Suprapubic skin (tissue), 4 donors: ENCODE measurements at regions not wholly inside any gene's neighbourhood (a gene's known extent, or its start where the extent isn't known, plus 50 kb on each side); places are given as distances from the start of the nearest gene placed in this dataset.

Experiments used
- DNase-seq, 2 donors: peaks; one replicate each; pipeline ENCODE4 v3.0.0-alpha.2; 2019; ENCODE audit warnings: low spot score in 2 of 2
- H3K27ac ChIP-seq: fragments of 200-600 bp; sonication (generic); one replicate; pipeline ENCODE4 v1.5.1; 2019
- H3K27me3 ChIP-seq: fragments of 200-600 bp; sonication (generic); one replicate; pipeline ENCODE4 v1.5.1; 2019
- H3K36me3 ChIP-seq: fragments of 200-600 bp; sonication (generic); one replicate; pipeline ENCODE4 v1.5.1; 2019
- H3K4me1 ChIP-seq: fragments of 200-600 bp; sonication (generic); one replicate; pipeline ENCODE4 v1.5.1; 2019
- H3K4me3 ChIP-seq: fragments of 200-600 bp; sonication (generic); one replicate; pipeline ENCODE4 v1.5.1; 2019; ENCODE audit warnings: mild to moderate bottlenecking
- H3K9me3 ChIP-seq: fragments of 200-600 bp; sonication (generic); one replicate; pipeline ENCODE4 v1.5.1; 2019
- CTCF ChIP-seq, 2 donors: fragments of 200-600 bp in 1 of 2; fragments of 450-650 bp in 1 of 2; sonication (generic) in 1 of 2; IDR thresholded peaks; one replicate each; pipeline ENCODE4 v1.5.1; 2016 to 2019; ENCODE audit warnings: antibody characterized with exemption in 2 of 2, mild to moderate bottlenecking in 1 of 2, moderate library complexity in 1 of 2
- EP300 ChIP-seq: sonication (generic); formaldehyde crosslinking; IDR thresholded peaks from one replicate; pipeline ENCODE4 v1.6.1; 2017; ENCODE audit warnings: antibody characterized with exemption
- POLR2A ChIP-seq, 2 donors: fragments of 450-650 bp; IDR thresholded peaks; one replicate each; pipeline ENCODE4 v1.6.1; 2017; ENCODE audit warnings: antibody characterized with exemption in 2 of 2, mild to moderate bottlenecking in 2 of 2, moderate library complexity in 2 of 2
- POLR2AphosphoS5 ChIP-seq, 3 donors: sonication (generic); formaldehyde crosslinking; IDR thresholded peaks; one replicate each; pipeline ENCODE4 v1.6.1; 2017; ENCODE audit warnings: antibody characterized with exemption in 3 of 3
- WGBS: methylation state at CpG from one replicate; pipeline ENCODE4 v1.1.5; 2018; 5-methylcytosine and 5-hydroxymethylcytosine counted together

DNA sequence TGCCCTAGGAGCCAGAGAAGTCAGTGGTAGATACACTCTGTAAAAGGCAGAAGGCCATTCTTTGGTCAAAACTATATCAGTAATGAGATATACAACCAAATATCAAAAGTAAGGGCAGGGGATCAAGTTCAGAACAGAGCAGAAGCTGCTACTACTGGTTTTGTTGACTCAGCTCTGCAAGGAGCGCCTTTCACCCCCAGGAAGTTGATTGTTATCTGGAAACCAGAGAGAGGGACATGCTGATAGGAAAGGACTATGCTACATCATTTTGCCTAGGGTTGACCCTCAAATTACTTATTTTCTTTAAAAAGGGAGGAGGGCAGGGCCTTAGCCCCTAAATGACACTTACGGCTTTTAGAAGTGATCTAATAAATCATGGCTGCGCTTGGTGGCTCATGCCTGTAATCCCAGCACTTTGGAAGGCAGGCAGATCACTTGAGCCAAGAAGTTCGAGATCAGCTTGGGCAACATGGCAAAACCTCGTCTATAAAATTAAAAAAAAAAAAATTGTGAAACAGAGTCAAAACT lies 194.0 kb downstream of the KLHL28 start:
- Histone ChIP-seq H3K4me1 (no peaks in the 10 kb centered on the region), H3K9me3 (no peaks in the 10 kb centered on the region), H3K36me3 (no peaks in the 10 kb centered on the region), H3K4me3 (no peak overlapping the region), H3K27ac (no peak overlapping the region), H3K27me3 (no peaks in the 10 kb centered on the region)
- 68% methylated on average over 5 of the region's 5 CpGs for WGBS
- no peak for DNase-seq
- TF ChIP-seq POLR2A (IDR thresholded peaks at IDR 0.05) (no peak), EP300 (no peak), POLR2AphosphoS5 (IDR thresholded peaks at IDR 0.05) (no peak), CTCF (IDR thresholded peaks at IDR 0.05) (no peak)

GRCh38 chr14:44766285-44766684 lies 195.5 kb downstream of the KLHL28 start:
- H3K4me1 ChIP-seq = no peaks in the 10 kb centered on the region
- H3K27ac ChIP-seq = no peak overlapping the region
- H3K9me3 ChIP-seq = no peaks in the 10 kb centered on the region
- no peaks in the 10 kb centered on the region for H3K27me3 ChIP-seq
- no peak for TF ChIP-seq POLR2A (IDR thresholded peaks at IDR 0.05)
- TF ChIP-seq CTCF (IDR thresholded peaks at IDR 0.05) = no peak
- no peak for TF ChIP-seq POLR2AphosphoS5 (IDR thresholded peaks at IDR 0.05)
- no peak for TF ChIP-seq EP300
- no peak overlapping the region for H3K4me3 ChIP-seq
- H3K36me3 ChIP-seq = no peaks in the 10 kb centered on the region
- DNase-seq = no peak
- WGBS = 94% methylated on average over 1 of the region's 1 CpG

GRCh38 chr14:44763356-44763755 lies 198.4 kb downstream of the KLHL28 start:
- Histone ChIP-seq H3K27ac (no peak overlapping the region), H3K36me3 (no peaks in the 10 kb centered on the region), H3K4me3 (no peak overlapping the region), H3K4me1 (no peaks in the 10 kb centered on the region), H3K9me3 (no peaks in the 10 kb centered on the region), H3K27me3 (no peaks in the 10 kb centered on the region)
- 90% methylated on average over 1 of the region's 1 CpG for WGBS
- TF ChIP-seq EP300 = no peak
- no peak for TF ChIP-seq CTCF (IDR thresholded peaks at IDR 0.05)
- no peak for TF ChIP-seq POLR2AphosphoS5 (IDR thresholded peaks at IDR 0.05)
- no peak for TF ChIP-seq POLR2A (IDR thresholded peaks at IDR 0.05)
- no peak for DNase-seq

GRCh38 chr14:44759277-44759676 lies 202.5 kb downstream of the KLHL28 start:
- H3K27ac ChIP-seq = no peak overlapping the region
- no peaks in the 10 kb centered on the region for H3K4me1 ChIP-seq
- no peak overlapping the region for H3K4me3 ChIP-seq
- no peak for DNase-seq
- no peaks in the 10 kb centered on the region for H3K9me3 ChIP-seq
- TF ChIP-seq POLR2AphosphoS5 (IDR thresholded peaks at IDR 0.05) = no peak
- TF ChIP-seq POLR2A (IDR thresholded peaks at IDR 0.05) = no peak
- TF ChIP-seq EP300 = no peak
- TF ChIP-seq CTCF (IDR thresholded peaks at IDR 0.05) = no peak
- WGBS = 63% methylated on average over 2 of the region's 2 CpGs
- no peaks in the 10 kb centered on the region for H3K27me3 ChIP-seq
- H3K36me3 ChIP-seq = no peaks in the 10 kb centered on the region

- 88% methylated on average over 3 of the region's 3 CpGs for WGBS
Measured at GRCh38 chr14:44756554-44756953, 205.2 kb downstream of the KLHL28 start.

DNA sequence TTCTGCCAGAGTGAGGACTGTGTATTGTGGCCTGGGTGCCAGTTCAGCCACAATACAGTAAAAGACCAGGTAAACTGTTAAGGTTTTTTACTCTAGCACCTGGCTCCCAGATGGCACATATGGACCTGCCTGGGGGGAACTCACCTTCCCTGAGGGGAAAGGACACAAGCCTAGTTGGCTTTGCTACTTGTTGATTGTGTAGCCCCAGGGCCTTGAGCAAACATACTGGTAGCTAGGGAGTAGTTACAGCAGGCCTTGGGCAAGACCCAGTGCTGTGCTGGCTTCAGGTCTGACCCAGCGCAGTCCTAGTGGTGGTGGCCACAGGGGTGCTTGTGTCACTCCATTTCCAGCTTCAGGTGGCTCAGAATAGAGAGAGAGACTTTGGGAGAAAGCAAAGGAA lies 216.4 kb downstream of the KLHL28 start:
- H3K27me3 ChIP-seq = no peaks in the 10 kb centered on the region
- DNase-seq = no peak
- H3K27ac ChIP-seq = no peak overlapping the region
- WGBS = 100% methylated on average over 1 of the region's 1 CpG
- TF ChIP-seq CTCF (IDR thresholded peaks at IDR 0.05) (no peak), POLR2A (IDR thresholded peaks at IDR 0.05) (no peak), POLR2AphosphoS5 (IDR thresholded peaks at IDR 0.05) (no peak), EP300 (no peak)
- no peaks in the 10 kb centered on the region for H3K4me1 ChIP-seq
- H3K4me3 ChIP-seq = no peak overlapping the region
- H3K9me3 ChIP-seq = no peaks in the 10 kb centered on the region
- no peaks in the 10 kb centered on the region for H3K36me3 ChIP-seq

More at GRCh38 chr14:44756554-44756953, 205.2 kb downstream of the KLHL28 start:
- H3K27me3 ChIP-seq = no peaks in the 10 kb centered on the region
- TF ChIP-seq POLR2AphosphoS5 (IDR thresholded peaks at IDR 0.05) = no peak
- TF ChIP-seq POLR2A (IDR thresholded peaks at IDR 0.05) = no peak
- no peak overlapping the region for H3K4me3 ChIP-seq
- no peaks in the 10 kb centered on the region for H3K4me1 ChIP-seq
- DNase-seq = no peak
- H3K9me3 ChIP-seq = no peaks in the 10 kb centered on the region
- H3K27ac ChIP-seq = no peak overlapping the region
- H3K36me3 ChIP-seq = no peaks in the 10 kb centered on the region
